PC-9 (cell line): ENCODE measurements at regions not wholly inside any gene's neighbourhood (a gene's known extent, or its start where the extent isn't known, plus 50 kb on each side); places are given as distances from the start of the nearest gene placed in this dataset.

ENCODE experiments used
- BruUV-seq: library from RNA; stranded (reverse); fragments of 400-500 nt; replicated peaks from 2 replicates; lab custom pipeline; 2021; lab: Mats Ljungman, UMichigan
- CTCF ChIA-PET: fragments of 300-600 bp; sonication (Branson Sonifier 250); formaldehyde crosslinking; loops from one replicate; lab custom pipeline; 2022; ENCODE audit warnings: antibody characterized with exemption; lab: Charles Lee
- POLR2A ChIA-PET: fragments of 300-600 bp; sonication (Branson Sonifier 250); formaldehyde crosslinking; loops from one replicate; lab custom pipeline; 2022; ENCODE audit warnings: antibody characterized with exemption; ENCODE audit not compliant: unreplicated experiment; lab: Charles Lee
- DNase-seq, 2 experiments: peaks; one replicate each; pipeline versions ENCODE4 v3.0.0 to v3.0.0-alpha.2; 2015 to 2022; ENCODE audit warnings: mixed read lengths in 1 of 2
- H2AFZ ChIP-seq: fragments of 200-600 bp; sonication (generic); 2 replicates; pipeline ENCODE4 v1.8.1; 2017; ENCODE audit warnings: antibody characterized with exemption
- H3F3A ChIP-seq: fragments of 200-600 bp; sonication (generic); 2 replicates; pipeline ENCODE4 v1.8.1; 2017; ENCODE audit warnings: antibody characterized with exemption, mild to moderate bottlenecking, low read depth; ENCODE audit not compliant: insufficient read depth
- H3K27ac ChIP-seq: fragments of 200-600 bp; sonication (generic); 2 replicates; pipeline ENCODE4 v1.6.1; 2016; ENCODE audit warnings: mixed run types
- H3K27me3 ChIP-seq: fragments of 200-600 bp; sonication (generic); 2 replicates; pipeline ENCODE4 v1.6.1; 2016; ENCODE audit warnings: low read depth, mixed run types; ENCODE audit not compliant: insufficient read depth
- H3K36me3 ChIP-seq: fragments of 200-600 bp; sonication (generic); 2 replicates; pipeline ENCODE4 v1.6.1; 2016; ENCODE audit warnings: low read depth, mixed run types
- H3K4me1 ChIP-seq: fragments of 200-600 bp; sonication (generic); replicated peaks from 2 replicates; pipeline ENCODE4 v1.6.1; 2016; ENCODE audit warnings: mixed run types; ENCODE audit not compliant: insufficient read depth
- H3K4me2 ChIP-seq: fragments of 200-600 bp; sonication (generic); 2 replicates; pipeline ENCODE4 v1.6.1; 2017; ENCODE audit warnings: mixed run types
- H3K4me3 ChIP-seq: fragments of 200-600 bp; sonication (generic); 2 replicates; pipeline ENCODE4 v1.6.1; 2016; ENCODE audit warnings: mixed run types
- H3K79me2 ChIP-seq: fragments of 200-600 bp; sonication (generic); 2 replicates; pipeline ENCODE4 v1.6.1; 2017; ENCODE audit warnings: low read depth, mixed run types
- H3K9me2 ChIP-seq: fragments of 200-600 bp; sonication (generic); 2 replicates; pipeline ENCODE4 v1.8.1; 2017; ENCODE audit warnings: mild to moderate bottlenecking; ENCODE audit not compliant: insufficient read depth
- H3K9me3 ChIP-seq: fragments of 200-600 bp; sonication (generic); 2 replicates; pipeline ENCODE4 v1.8.1; 2016; ENCODE audit warnings: low read depth; ENCODE audit not compliant: insufficient read depth
- H4K20me1 ChIP-seq: fragments of 200-600 bp; sonication (generic); 2 replicates; pipeline ENCODE4 v1.8.1; 2017; ENCODE audit not compliant: insufficient read depth
- EZH2 ChIP-seq: fragments of 200-600 bp; sonication (generic); IDR thresholded peaks from 2 replicates; pipeline ENCODE4 v1.8.0; 2017; ENCODE audit warnings: antibody characterized with exemption, low read depth
- intact Hi-C: fragments of 100-400 bp; cut with micrococcal nuclease; formaldehyde crosslinking; loops from one replicate; pipeline ENCODE4 v1.10.0; 2022; ENCODE audit not compliant: unreplicated experiment
- TF ChIP-seq, protein P1 (sequence below): fragments of 200-600 bp; sonication (generic); conservative IDR thresholded peaks from 2 replicates; pipeline ENCODE4 v1.6.1; 2017; ENCODE audit warnings: mixed run types, antibody characterized with exemption, mild to moderate bottlenecking, moderate library complexity

DNA sequence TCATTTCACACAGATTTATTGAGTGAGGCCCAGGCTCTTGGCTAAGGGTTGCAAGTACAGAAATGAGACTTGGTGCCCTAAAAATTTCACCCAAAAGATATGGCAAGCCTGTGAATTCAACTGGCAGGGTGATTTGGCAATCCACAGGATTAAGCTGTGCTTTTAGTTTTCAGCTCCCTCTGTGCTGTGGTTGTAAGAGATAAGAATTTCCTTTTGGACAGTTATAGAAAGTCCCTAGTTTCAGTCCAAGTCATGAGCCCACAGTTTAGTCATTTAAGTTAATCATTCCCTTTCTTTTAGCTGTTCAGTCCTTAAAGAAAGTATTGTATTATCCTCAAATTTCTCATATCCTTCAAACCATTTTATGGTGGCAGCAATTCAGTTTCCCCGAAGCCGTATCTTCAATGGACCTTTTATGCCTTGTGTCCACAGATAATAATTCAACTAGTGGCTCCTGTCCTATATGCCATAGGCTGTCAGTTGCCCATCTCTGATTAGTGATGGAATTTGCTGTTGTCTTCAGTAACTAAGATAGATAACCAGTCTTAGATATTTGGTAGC, 73.4 kb upstream of the NAMPT start:
- Histone ChIP-seq H3K79me2 (no peaks in the 10 kb centered on the region), H3K4me3 (no peak overlapping the region), H3K27me3 (no peaks in the 10 kb centered on the region), H3K9me2 (peaks cover 4% of the 10 kb centered on the region; the same call in 1 of the 2 replicates), H3K4me2 (no peak overlapping the region), H3K9me3 (peaks cover 27% of the 10 kb centered on the region), H3K27ac (no peak overlapping the region), H3K36me3 (no peaks in the 10 kb centered on the region), H4K20me1 (no peaks in the 10 kb centered on the region), H3F3A (no peaks in the 10 kb centered on the region), H3K4me1 (no peaks in the 10 kb centered on the region), H2AFZ (no peak overlapping the region)
- DNase-seq: no peak
- TF ChIP-seq, protein P1, sequence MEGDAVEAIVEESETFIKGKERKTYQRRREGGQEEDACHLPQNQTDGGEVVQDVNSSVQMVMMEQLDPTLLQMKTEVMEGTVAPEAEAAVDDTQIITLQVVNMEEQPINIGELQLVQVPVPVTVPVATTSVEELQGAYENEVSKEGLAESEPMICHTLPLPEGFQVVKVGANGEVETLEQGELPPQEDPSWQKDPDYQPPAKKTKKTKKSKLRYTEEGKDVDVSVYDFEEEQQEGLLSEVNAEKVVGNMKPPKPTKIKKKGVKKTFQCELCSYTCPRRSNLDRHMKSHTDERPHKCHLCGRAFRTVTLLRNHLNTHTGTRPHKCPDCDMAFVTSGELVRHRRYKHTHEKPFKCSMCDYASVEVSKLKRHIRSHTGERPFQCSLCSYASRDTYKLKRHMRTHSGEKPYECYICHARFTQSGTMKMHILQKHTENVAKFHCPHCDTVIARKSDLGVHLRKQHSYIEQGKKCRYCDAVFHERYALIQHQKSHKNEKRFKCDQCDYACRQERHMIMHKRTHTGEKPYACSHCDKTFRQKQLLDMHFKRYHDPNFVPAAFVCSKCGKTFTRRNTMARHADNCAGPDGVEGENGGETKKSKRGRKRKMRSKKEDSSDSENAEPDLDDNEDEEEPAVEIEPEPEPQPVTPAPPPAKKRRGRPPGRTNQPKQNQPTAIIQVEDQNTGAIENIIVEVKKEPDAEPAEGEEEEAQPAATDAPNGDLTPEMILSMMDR: no peak
- no peak for TF ChIP-seq EZH2
- intact Hi-C loops: no loop called here
- ChIA-PET CTCF (interaction anchor here (1.1 kb wide), 1 partner anchor 103 kb away, joined by 3 read pairs; no protein-coding TSS in a partner anchor), POLR2A (no interaction called here)
- BruUV-seq: no TSS peak

GRCh38 chr7:106357675-106358074, 72.9 kb upstream of the NAMPT start:
- Histone ChIP-seq H3K27me3 (no peaks in the 10 kb centered on the region), H3K36me3 (no peaks in the 10 kb centered on the region), H3K4me2 (no peak overlapping the region), H3K79me2 (no peaks in the 10 kb centered on the region), H3K4me1 (no peaks in the 10 kb centered on the region), H3F3A (no peaks in the 10 kb centered on the region), H3K4me3 (no peak overlapping the region), H3K27ac (no peak overlapping the region), H3K9me3 (peaks cover 23% of the 10 kb centered on the region), H4K20me1 (no peaks in the 10 kb centered on the region), H2AFZ (no peak overlapping the region), H3K9me2 (peaks cover 4% of the 10 kb centered on the region; the same call in 1 of the 2 replicates)
- CTCF ChIA-PET: interaction anchor here (1.1 kb wide), 1 partner anchor 103 kb away, joined by 3 read pairs; no protein-coding TSS in a partner anchor
- intact Hi-C loops: no loop called here
- no TSS peak for BruUV-seq
- POLR2A ChIA-PET: no interaction called here
- TF ChIP-seq, protein P1: no peak
- TF ChIP-seq EZH2: no peak
- DNase-seq: no peak

GRCh38 chr7:106354822-106355221, 70.0 kb upstream of the NAMPT start:
- peaks cover 4% of the 10 kb centered on the region; the same call in 1 of the 2 replicates for H3K9me2 ChIP-seq
- H3K36me3 ChIP-seq: no peaks in the 10 kb centered on the region
- H2AFZ ChIP-seq: no peak overlapping the region
- no peaks in the 10 kb centered on the region for H4K20me1 ChIP-seq
- no peak for DNase-seq
- H3K27ac ChIP-seq: no peak overlapping the region
- no peak overlapping the region for H3K4me3 ChIP-seq
- TF ChIP-seq, protein P1: no peak
- no peak for TF ChIP-seq EZH2
- no peak overlapping the region for H3K4me2 ChIP-seq
- BruUV-seq: no TSS peak
- H3K4me1 ChIP-seq: no peaks in the 10 kb centered on the region
- intact Hi-C loops: no loop called here
- CTCF ChIA-PET: no interaction called here
- POLR2A ChIA-PET: no interaction called here
- H3K79me2 ChIP-seq: no peaks in the 10 kb centered on the region
- no peaks in the 10 kb centered on the region for H3F3A ChIP-seq
- peaks cover 17% of the 10 kb centered on the region for H3K9me3 ChIP-seq
- no peaks in the 10 kb centered on the region for H3K27me3 ChIP-seq
